ENCODE measurements at regions not wholly inside any gene's neighbourhood (a gene's known extent, or its start where the extent isn't known, plus 50 kb on each side); places are given as distances from the start of the nearest gene placed in this dataset.

DNA sequence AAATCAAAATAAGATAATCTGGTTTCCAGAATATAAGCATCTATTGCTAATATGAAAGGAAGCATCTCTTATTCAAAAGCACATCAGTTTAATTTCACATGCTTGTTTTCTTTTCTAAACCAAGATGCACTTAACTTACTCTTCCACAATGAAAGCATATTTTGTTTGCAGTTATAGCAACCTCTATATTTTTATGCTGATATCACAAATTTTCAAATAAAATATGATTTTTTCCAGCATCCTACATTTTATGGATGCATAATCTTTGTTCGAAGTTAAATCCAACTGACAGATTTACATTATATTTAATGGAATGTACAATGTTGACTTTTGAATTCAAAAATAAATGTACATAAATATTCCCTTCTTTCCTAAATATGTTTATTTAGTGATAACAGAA is 978.3 kb upstream of the B3GALT2 start:
- Histone ChIP-seq H3K27me3 (no peaks in the 10 kb centered on the region), H3K27ac (no peak overlapping the region), H3K4me1 (no peaks in the 10 kb centered on the region), H3K4me3 (no peak overlapping the region), H3K36me3 (no peaks in the 10 kb centered on the region), H3K9me3 (no peaks in the 10 kb centered on the region)
- DNase-seq (no peak), ATAC-seq (no peak)
- in situ Hi-C loops (cut with MboI; ENCODE audit: low sequenced_read_pairs in 4 of 4): no loop called here
- intact Hi-C loops (cut with DNase I; ENCODE audit: low total_unique reads): no loop called here
- TF ChIP-seq, protein P1, sequence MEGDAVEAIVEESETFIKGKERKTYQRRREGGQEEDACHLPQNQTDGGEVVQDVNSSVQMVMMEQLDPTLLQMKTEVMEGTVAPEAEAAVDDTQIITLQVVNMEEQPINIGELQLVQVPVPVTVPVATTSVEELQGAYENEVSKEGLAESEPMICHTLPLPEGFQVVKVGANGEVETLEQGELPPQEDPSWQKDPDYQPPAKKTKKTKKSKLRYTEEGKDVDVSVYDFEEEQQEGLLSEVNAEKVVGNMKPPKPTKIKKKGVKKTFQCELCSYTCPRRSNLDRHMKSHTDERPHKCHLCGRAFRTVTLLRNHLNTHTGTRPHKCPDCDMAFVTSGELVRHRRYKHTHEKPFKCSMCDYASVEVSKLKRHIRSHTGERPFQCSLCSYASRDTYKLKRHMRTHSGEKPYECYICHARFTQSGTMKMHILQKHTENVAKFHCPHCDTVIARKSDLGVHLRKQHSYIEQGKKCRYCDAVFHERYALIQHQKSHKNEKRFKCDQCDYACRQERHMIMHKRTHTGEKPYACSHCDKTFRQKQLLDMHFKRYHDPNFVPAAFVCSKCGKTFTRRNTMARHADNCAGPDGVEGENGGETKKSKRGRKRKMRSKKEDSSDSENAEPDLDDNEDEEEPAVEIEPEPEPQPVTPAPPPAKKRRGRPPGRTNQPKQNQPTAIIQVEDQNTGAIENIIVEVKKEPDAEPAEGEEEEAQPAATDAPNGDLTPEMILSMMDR (IDR thresholded peaks at IDR 0.05 in 4 of 5, conservative IDR thresholded peaks at IDR 0.05 in 1 of 5): no peak
- TF ChIP-seq POLR2A (IDR thresholded peaks at IDR 0.05): no peak

DNA sequence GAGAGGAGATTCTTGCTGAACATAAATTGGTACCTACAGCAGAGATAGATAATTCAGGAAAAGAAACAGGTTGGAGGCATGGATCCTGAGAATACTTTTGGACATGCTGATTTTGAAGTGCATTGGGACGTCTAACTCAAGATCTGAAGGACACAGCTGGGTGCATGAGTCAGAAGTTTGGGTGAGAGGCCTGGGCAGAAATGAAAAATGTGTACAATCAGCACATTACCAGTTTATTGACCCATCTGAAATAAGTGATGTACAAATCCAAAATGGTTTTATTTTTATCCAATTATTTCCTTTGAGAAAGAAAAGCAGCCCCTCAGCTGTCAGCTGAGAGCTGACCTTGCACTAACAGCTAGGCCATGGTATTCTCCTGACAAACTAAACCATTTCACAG is 975.2 kb upstream of the B3GALT2 start:
- Histone ChIP-seq H3K27me3 (no peaks in the 10 kb centered on the region), H3K36me3 (no peaks in the 10 kb centered on the region), H3K4me3 (no peak overlapping the region), H3K27ac (no peak overlapping the region), H3K4me1 (no peaks in the 10 kb centered on the region), H3K9me3 (peaks cover 0 to 4% (median 0%) of the 10 kb centered on the region in 3 donors)
- ATAC-seq: no peak
- in situ Hi-C loops (cut with MboI; ENCODE audit: low sequenced_read_pairs in 4 of 4) (no loop called here), intact Hi-C loops (cut with DNase I; ENCODE audit: low total_unique reads) (no loop called here)
- DNase-seq: no peak
- no peak for TF ChIP-seq POLR2A (IDR thresholded peaks at IDR 0.05)
- TF ChIP-seq, protein P1 (IDR thresholded peaks at IDR 0.05 in 4 of 5, conservative IDR thresholded peaks at IDR 0.05 in 1 of 5): no peak

DNA sequence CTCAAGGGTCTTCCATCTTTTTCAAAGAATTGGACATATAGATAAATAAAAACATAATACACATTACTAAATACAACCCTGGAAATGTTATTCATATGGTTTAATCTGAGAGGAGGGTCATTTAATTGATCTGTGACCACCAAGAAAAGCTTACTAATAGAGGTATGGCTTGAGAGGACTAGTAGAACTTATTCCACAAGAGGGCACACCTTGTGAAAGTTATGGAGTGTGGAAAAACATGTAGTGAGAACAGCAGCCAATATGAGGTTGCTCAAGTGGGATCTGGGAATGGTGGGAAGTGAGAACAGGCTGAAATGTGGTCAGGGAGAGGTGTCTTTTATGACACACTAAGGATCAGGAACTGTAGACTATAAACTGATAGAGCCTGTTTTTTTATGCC is 973.5 kb upstream of the B3GALT2 start:
- Histone ChIP-seq H3K27ac (no peak overlapping the region), H3K27me3 (no peaks in the 10 kb centered on the region), H3K4me3 (no peak overlapping the region), H3K36me3 (no peaks in the 10 kb centered on the region), H3K4me1 (no peaks in the 10 kb centered on the region), H3K9me3 (peaks cover 0 to 4% (median 0%) of the 10 kb centered on the region in 3 donors)
- ATAC-seq (no peak), DNase-seq (no peak)
- TF ChIP-seq, protein P1 (IDR thresholded peaks at IDR 0.05 in 4 of 5, conservative IDR thresholded peaks at IDR 0.05 in 1 of 5): no peak
- no peak for TF ChIP-seq POLR2A (IDR thresholded peaks at IDR 0.05)
- in situ Hi-C loops (cut with MboI; ENCODE audit: low sequenced_read_pairs in 4 of 4): no loop called here
- intact Hi-C loops (cut with DNase I; ENCODE audit: low total_unique reads): no loop called here

DNA sequence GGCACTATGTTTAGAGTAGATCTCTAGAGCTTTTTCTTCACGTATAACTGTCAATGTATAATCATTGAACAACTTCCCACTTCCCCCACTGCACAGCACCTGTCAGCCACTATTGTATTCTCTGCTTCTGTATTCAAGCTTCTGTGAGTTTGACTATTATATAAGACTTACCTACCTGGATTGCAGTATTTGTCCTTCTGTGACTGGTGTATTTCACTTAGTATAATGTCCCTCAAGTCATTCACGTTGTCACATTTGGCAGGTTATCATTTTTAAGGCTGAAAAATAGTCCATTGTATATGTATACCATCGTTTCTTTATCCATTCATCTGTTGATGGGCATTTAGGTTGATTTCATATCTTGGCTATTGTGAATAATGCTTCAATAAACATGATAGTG is 969.5 kb upstream of the B3GALT2 start:
- in situ Hi-C loops (cut with MboI; ENCODE audit: low sequenced_read_pairs in 4 of 4): no loop called here
- intact Hi-C loops (cut with DNase I; ENCODE audit: low total_unique reads): no loop called here
- no peak for ATAC-seq

DNA sequence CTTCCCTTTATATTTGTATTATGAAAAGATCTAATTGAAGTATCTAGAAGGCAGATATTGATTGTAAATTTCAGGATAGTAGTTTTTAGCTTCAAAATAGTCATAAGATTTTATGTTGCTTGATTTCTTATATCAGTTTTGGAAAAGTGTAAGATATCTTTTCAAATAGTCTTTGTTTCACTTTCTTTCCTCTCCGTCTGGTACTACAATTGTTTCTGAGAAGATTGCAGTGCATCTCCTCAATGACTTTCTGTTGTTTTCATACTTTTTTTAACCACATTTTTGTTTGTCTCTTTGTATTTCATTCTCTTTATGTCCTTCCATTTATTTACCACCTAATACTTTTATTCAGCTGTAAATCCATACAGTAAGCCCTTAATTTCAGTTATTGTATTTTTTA is 964.6 kb upstream of the B3GALT2 start:
- no peak overlapping the region for H3K27ac ChIP-seq
- H3K27me3 ChIP-seq: no peaks in the 10 kb centered on the region
- H3K36me3 ChIP-seq: no peaks in the 10 kb centered on the region
- no peaks in the 10 kb centered on the region for H3K9me3 ChIP-seq
- intact Hi-C loops (cut with DNase I; ENCODE audit: low total_unique reads): no loop called here
- H3K4me1 ChIP-seq: no peaks in the 10 kb centered on the region
- DNase-seq (no peak), ATAC-seq (no peak)
- in situ Hi-C loops (cut with MboI; ENCODE audit: low sequenced_read_pairs in 4 of 4): no loop called here
- TF ChIP-seq, protein P1 (IDR thresholded peaks at IDR 0.05 in 4 of 5, conservative IDR thresholded peaks at IDR 0.05 in 1 of 5): no peak
- no peak for TF ChIP-seq POLR2A (IDR thresholded peaks at IDR 0.05)
- H3K4me3 ChIP-seq: no peak overlapping the region

More for the DNA sequence above, 969.5 kb upstream of the B3GALT2 start:
- TF ChIP-seq, protein P1 (IDR thresholded peaks at IDR 0.05 in 4 of 5, conservative IDR thresholded peaks at IDR 0.05 in 1 of 5): no peak
- TF ChIP-seq POLR2A (IDR thresholded peaks at IDR 0.05): no peak
- Histone ChIP-seq H3K36me3 (no peaks in the 10 kb centered on the region), H3K4me3 (no peak overlapping the region), H3K4me1 (no peaks in the 10 kb centered on the region), H3K9me3 (peaks cover 0 to 4% (median 0%) of the 10 kb centered on the region in 3 donors), H3K27ac (no peak overlapping the region), H3K27me3 (no peaks in the 10 kb centered on the region)
- DNase-seq: no peak
